Activated gamma-delta T cell treated with anti-CD3 and anti-CD28 coated beads, Interleukin-2, amount 50 U/mL, for 16 hours (primary cell): ENCODE measurements at regions not wholly inside any gene's neighbourhood (a gene's known extent, or its start where the extent isn't known, plus 50 kb on each side); places are given as distances from the start of the nearest gene placed in this dataset.
"Not testable (repeated sequence)": the region's sequence is repeated elsewhere in the genome, so short reads cannot be mapped to it uniquely, and the experiment has no call there.

ENCODE experiments used
- DNase-seq: peaks from one replicate; pipeline ENCODE4 v3.0.0-alpha.2; 2020; ENCODE audit warnings: low read depth

DNA sequence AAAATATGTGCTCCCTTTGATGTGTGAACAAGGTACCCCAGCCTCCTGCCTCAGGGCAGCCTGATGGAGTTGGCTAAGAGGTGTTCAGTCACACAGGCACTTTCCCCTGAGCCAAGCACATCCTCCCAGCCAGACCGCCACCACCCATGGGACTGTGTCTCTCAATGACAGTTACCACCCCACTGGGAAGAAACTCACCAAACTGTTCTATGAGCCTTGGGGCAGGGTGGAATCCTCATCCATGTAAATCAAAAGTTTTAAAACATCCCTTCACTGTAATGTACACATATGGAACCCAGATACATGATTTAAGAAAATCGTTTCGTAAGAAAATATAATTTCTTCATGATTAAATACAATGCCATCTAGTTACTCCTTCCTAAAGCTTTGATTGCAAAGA lies 138.4 kb upstream of the LSM14A start:
- no peak for DNase-seq

DNA sequence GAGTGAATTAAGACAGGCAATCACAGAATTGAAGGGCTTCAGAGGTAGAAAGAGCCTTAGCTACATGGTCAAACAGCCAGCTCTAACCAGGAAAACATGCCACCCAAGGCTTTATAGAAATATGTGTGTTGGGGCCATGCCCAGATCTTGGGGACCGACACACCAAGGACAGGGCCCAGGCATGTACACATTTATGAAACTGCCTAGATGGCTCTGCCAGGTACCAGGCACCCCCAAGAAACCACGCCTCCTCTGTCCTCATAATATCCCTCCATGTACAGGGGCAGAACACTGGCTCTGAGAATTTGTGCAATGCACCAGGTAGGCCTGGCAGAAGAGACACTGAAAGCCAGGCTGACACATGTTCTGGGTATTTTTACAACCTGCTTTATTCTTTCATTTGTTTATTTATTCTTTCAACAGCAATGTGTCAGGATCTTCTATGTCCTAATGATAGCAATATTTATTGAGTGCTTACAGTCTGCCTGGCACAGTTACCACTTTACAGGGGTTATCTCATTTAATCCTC lies 137.9 kb upstream of the LSM14A start:
- DNase-seq, result no peak

DNA sequence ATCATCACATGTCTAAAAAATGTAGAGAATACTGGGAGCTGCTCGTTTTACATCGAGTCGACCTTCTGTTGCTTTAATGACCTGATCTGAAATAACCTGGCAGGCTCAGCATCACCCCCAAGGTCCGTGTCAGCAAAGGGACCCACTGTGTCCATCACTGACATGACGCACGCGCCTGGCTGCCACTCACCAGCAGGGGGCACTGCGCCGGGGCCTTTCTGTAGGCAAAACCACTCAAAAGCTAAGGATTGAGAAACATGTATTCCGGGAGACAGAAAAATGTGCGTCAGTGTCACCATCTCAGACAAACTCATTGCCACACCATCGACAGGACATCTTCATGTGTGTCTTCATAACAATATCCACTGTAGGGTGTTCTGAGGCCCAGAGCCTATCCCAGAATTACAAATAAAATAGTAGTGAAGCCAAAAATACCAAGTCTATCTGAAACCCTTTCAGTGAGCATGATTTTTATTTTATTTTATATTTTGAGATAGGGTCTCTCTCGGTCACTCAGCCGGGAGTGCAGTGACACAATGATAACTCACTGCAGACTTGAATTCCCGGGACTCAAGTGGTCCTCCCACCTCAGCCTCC lies 130.3 kb upstream of the LSM14A start:
- peak; percentile 45 for DNase-seq

DNA sequence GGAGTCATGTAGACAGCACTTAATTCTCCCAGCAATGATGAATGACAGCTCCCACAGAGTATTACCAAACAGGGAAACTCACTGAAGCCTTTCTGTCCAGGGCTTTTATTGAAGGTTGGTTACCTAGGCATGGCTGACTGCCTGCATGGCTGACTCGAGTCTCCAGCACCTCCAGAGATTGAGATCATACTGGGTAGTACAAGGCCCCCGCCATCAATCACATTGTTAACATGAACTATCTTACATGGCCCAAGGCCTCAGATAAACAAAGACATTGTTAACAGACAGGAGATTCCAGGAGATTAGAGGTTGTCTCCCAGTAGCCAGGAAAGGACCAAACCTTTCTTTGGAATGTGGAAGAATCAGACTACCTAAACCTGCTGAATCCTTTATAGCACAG lies 128.3 kb upstream of the LSM14A start:
- DNase-seq, result no peak

DNA sequence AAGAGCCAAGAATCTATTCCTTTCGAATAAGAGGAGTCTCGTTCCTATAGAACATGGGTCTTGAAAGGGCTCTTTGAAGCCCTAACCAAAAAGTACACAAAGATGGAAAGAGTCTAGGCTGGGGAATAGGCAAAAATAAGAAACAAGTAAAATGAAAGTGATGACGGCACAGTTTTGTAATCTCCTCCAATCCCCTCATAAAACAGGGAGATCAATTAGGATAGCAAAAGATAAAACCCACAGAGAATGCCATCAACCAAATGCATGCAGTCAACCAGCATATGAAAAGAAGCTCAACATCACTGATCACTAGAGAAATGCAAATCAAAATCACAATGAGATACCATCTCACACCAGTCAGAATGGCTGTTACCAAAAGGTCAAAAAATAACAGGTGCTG lies 122.4 kb upstream of the LSM14A start:
- no peak for DNase-seq

DNA sequence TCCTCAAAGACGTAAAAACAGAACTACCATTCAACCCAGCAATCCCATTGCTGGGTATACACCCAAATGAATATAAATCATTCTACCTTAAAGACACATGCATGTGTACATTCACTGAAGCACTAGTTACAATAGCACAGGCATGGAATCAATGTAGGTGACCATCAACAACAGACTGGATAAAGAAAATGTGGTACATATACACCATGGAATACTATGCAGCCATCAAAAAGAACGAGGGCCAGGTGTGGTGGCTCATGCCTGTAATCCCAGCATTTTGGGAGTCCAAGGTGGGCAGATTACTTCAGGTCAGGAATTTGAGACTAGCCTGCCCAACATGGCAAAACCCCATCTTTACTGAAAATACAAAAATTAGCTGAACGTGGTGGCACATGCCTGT lies 121.9 kb upstream of the LSM14A start:
- not testable (repeated sequence) for DNase-seq

DNA sequence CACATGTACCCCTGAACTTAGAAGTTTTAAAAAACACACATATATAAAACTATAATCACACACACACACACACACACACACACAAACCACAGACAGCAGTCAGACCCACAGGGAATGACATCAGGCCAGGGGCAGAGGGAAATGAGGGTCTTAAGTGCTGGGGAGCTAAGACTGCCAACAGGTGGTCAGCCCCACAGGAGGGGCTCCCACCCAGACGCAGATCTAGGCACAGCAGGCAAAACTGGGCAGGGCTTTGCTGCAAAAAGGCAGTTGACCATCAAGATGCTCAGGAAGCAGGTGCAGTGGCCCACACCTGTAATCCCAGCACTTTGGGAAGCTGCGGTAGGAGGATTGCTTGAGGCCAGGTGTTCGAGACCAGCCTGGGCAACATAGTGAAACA lies 121.0 kb upstream of the LSM14A start:
- DNase-seq, result no peak

DNA sequence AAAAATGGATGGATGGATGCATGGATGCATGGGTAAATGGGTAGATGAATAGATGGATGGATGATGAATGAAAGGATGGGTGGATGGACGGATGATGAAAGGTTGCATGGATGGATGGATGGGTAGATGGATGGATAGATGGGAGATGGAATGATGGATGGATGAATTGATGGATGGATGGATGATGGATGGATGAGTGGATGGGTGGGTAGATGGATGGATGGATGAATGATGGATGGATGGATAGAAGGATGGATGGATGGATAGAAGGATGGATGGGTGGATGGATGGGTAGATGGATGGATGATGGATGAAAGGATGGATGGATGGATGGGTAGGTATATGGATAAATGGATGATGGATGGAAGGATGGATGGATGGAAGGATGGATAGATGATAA lies 115.1 kb upstream of the LSM14A start:
- DNase-seq, result no peak

DNA sequence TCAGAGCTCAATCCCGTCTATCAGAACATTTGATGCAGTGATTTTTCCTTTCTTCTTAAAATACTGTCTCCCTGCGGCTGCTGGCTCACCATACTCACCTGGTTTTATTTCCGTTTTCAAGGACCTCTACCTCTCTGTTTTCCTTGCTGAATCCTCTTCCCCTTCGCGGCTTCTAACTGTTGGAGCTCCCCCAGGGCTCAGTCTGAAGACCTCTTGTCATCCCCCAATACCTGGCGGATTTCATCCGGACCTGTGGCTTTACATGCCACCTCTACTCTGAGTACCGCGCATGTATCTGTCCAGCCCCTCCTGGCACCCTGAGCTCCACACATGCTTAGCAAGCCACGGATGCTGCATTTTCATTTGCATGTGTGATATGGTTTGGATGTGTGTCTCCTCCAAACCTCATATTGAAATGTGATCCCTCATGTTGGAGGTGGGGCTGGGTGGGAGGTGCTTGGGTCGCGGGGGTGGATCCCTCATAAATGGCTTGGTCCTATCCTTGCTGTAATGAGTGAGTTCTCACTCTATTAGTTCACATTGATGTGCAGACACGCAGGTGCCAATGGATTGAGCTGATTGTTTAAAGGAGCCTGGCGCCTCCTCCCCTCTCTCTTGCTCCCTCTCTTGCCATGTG lies 106.2 kb upstream of the LSM14A start:
- no peak for DNase-seq

DNA sequence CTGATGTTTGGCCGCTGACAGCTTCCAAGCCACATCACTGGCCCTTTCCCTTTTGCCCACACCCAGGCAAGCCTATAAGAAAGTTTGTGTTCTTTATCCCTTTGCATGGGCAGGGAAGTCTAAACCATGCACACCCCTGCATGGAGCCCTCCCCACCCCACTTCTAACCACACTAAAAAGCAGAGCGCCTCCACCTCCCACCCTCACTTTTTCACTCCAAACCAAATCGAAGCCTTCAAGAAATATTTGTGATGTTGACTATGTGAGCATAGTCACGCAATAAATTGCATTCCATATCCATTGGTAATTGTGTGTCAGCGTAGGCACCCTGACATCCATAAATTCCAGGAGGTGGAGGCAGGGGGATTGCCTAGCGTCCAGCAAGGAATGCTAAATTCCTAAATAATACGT lies 104.4 kb upstream of the LSM14A start:
- no peak for DNase-seq

DNA sequence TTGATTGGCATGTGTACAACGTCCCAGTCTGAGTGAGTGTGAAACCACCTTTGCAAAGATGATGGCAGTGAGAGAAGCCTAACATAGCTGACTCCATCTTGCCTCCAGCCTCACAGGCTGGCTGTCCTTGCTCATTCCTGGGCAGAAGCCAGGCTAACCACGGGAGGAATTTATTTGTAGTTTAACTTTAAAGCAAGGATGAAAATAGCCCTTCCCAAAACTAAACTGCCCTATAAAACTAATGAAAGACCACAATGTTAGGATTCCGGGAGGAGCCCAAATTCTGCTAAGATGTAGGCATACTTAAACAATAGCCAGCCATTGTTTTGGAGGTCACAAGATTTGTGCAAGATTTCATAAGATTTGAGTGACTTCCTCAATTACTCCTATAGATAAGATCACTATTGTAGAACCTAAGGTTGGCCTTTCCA lies 96.6 kb upstream of the LSM14A start:
- no peak for DNase-seq

DNA sequence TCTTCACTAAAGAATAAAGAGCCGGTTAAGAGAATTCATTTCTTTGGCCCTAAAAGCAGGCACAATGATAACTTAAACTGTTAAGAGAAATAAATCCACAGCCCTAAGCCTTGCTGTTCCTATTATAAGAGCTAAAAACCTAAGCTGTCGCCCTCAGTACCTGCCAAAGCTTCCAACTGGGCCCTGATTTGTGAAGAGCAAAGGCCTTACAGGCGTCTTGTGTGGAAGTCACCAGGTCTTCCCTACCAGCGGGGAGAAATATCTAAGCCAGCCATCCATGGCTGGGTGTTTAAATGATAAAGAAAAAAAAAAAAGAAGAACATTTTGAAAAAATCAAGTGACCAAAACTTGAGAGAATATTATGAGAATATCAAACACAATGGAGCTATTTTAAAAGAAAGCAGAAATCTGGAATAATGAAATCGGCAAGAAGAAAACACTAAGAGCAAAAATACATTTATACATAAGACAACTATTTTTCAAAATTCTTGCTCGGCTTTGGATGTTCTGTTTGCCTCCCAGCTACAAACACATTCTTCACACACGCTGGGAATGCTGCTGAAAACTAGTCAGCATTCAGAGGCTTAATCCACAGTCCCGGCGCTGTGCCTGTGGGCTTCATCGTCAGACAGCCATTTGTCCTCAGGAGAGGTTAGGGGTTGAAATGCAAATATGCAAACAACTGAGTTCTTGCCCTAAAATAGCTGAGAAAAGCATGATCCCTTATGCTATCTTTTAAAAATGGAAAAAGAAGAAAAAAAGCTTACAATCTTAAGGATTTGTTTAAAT lies 89.8 kb upstream of the LSM14A start:
- no peak for DNase-seq

DNA sequence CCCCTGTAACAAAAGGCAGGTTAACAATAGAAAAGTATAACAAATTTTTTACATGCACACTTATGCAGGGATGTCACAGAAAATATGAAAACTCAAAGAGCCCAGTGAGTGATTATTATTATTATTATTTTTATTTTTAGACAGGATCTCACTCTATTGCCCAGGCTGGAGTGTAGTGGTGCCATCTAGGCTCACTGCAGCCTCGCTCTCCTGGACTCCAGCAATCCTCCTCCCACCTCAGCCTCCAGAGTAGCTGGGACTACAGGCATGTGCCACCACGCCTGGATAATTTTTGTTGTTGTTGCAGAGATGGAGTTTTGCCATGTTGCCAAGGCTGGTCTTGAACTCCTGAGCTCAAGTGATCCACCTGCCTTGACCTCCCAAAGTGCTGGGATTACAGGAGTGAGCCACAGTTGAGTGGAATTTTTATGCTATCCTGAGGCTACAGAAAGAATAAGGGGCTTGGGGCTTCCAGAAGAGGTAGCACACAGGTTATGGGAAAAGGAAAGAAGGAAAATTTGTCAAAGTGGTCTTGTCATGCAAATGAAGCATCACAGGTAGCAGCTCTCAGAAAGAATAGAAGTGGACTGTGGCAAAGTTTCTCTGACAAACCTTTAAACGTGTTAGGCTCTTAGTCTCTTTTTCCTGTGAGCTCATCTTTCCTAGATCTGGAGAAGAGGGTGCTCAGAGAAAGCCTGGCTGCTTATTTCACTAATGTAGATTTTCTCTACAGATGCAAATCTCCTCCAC lies 87.7 kb upstream of the LSM14A start:
- no peak for DNase-seq

DNA sequence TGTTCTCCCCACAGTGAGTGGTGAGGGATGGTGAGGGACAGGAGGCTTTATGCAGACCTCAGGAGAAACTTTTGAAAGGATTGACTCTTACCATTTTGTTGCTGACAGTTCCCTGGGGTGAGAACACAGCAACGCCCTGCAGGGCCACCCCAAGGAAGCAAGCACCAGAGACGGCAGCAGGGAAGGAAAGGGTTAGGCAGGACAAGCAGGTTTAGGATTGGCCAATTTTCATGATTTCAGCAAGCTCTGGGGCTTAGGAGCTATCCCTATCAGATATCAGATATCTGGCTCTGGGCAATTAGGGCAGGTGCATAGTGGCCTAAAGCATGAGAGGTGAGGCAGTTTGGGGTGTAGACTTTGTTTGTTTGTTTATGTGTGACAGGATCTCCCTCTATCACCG lies 87.0 kb upstream of the LSM14A start:
- DNase-seq, result no peak

DNA sequence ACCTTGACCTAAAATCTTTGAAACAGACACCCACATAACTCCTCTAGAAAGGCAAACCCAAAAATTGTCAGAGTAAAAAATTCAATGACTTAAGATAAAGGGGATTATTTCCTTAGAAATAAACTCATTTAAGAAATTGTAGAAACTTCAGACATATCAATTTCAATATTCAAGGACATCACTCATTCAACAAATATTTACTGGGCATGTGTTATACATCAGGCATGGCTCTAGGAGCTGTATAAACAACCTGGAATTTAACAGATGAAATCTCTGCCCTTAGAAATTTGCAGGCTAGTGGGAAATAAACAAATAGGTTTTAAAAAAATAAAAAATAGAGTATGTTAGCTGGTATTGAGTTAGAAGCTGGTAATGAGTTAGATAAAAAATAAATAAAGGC lies 84.0 kb upstream of the LSM14A start:
- DNase-seq, result no peak

DNA sequence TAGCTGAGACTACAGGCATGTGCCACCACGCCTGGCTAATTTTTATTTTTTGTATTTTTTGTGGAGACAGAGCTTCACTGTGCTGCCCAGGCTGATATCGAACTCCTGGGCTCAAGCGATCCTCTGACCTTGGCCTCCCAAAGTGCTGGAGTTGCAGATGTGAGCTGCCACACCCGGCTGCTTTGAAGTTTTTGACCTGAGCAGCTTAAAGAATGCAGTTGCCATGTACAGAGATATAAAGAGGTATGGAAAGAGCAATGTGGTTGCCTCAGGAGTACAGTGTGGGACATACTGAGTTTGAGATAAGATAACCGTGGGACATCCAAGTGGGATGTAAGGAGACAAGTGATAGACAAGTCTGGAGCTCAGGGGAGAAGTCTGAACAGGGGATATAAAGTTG lies 82.7 kb upstream of the LSM14A start:
- DNase-seq, result no peak

DNA sequence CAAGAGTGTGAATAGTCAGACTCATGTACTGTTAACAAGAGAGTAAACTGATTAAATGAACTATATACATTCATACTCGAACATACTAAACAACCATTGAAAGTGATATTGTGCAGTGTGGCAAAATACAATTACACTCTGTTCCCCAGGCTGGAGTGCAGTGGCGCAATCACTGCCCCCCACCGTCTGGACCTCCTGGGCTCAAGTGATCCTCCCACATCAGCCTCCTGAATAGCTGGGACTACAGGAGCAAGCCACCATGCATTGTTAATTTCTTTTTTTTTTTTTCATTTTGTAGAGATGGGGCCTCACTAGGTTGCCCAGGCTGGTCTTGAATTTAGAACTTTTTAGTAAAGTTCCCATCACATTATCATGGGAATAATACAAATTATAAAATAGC lies 77.3 kb upstream of the LSM14A start:
- no peak for DNase-seq

DNA sequence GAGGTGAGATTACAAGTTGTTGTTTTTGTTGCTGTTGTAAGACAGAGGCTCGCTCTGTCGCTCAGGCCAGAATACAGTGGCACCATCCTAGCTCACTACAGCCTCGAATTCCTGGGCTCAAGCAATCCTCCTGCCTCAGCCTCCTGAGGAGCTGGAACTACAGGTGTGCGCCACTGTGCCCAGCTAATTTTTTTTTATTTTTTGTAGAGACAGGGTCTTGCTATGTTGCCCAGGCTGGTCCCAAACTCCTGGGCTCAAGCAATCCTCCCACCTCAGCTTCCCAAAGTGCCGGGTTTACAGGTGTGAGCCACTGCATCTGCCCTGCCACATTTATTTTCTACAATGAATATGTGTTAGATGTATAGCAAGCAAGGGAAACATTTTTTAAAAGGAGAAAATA lies 76.9 kb upstream of the LSM14A start:
- not testable (repeated sequence) for DNase-seq

DNA sequence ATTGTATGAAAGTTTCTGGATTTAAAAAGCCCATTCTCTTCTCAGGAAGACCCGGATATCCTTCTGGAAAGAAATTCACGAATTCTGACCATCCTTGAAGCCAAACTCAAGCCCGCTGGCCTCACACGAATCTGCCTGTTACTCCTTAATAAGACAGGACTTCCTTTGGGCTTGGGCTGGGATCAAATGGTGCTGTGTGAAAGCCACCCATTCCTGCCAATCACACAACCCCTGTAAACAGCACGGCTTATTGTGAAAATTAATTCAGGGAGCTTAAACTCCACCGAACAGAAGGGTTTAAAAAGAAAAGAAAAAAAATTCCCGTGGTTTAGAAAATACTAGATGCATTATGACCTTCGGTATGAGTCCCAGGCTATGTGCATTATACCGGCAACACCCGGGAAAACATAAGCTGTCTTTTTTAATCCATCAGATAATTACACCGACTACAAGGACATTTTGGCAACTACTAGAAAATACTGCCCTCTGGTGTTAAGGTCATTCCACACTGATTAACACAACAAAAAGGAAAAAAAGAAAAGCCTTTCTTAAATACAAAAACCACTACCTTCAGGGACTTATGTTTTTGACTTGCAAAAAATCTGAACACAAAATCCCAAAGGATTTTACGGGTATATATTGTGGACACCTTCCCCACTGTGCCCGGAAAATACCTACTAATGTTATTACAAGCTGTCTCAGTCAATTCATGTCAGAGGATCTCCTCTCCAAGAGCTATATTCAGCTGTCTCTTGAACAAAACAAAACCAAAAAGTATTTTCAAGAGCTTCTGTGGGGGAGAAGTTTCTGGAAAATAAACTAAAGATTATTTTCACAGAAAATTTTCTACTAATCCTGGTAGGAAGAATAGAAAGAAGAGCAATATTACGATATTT lies 76.0 kb upstream of the LSM14A start:
- no peak for DNase-seq

DNA sequence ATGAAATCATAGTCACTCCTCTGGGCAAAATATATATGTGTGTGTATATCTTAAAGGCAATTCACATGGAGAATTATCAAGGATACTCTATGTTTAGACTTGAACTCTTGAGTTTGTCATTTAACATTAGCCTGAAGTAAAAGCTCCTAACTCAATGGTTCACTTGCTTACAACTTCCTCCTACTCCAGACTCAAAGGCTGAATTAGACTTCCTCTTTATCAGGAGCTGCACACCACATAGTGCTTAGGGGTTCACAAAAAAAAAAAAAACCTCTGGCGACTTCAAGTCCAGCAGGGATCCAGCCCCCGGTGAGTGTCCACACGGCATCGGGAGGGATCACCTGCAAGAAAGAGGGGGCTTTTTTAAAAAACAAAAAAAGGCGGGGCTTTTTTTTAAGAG lies 68.2 kb upstream of the LSM14A start:
- no peak for DNase-seq

DNA sequence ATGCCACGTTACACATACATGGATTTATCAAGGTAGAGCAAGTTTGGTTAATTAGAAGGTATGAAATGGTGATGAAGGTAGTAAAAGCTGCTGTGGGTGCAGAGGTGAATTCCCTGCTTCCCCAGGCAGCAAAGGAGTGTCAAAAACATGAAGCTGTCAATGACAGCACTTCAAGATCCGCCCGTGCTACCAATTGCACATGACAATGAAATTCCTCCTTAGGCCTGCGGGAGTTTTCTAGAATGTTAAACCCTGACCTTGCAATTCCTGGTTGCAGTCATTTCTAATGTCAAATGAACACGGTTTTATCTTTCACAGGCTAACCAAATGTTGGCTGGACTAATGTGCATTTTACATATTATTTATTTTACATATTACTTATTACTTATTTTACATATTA lies 67.7 kb upstream of the LSM14A start:
- DNase-seq, result no peak

DNA sequence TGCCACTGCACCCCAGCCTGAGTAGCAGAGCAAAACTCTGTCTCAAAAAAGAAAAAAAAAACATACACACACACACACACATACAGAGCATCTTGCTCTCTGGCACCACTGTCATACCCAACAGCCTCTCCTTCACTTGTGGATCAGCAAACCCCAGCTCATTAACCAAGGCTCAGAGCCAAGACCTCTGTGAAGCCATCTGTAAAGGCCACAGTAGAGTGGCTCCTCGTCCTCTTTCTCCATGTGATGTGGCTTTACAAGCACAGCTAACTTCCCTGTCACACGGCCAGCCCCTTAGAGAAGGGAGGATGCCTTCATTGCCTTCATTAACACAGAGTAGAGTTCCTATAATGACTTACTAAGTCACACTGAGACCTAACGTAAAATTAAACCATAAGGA lies 62.7 kb upstream of the LSM14A start:
- DNase-seq, result no peak
